Breast epithelium (tissue), 4 donors: ENCODE measurements at regions not wholly inside any gene's neighbourhood (a gene's known extent, or its start where the extent isn't known, plus 50 kb on each side); places are given as distances from the start of the nearest gene placed in this dataset.
A peak's percentile ranks its signal among the peaks of the same experiment; 100 is the strongest.

Source experiments
- DNase-seq, 2 donors: peaks; one replicate each; pipeline ENCODE4 v3.0.0-alpha.2; 2019; ENCODE audit warnings: low spot score in 2 of 2
- H3K27ac ChIP-seq, 2 donors: fragments of 200-600 bp; sonication (generic) in 1 of 2; one replicate each; pipeline ENCODE4 v1.5.1; 2016 to 2019; ENCODE audit warnings: mild to moderate bottlenecking in 1 of 2
- H3K27me3 ChIP-seq, 2 donors: fragments of 200-600 bp; sonication (generic) in 1 of 2; one replicate each; pipeline versions ENCODE4 v1.5.1 to v1.6.0; 2017 to 2019; ENCODE audit warnings: control low read depth in 1 of 2, mild to moderate bottlenecking in 1 of 2
- H3K36me3 ChIP-seq: fragments of 200-600 bp; one replicate; pipeline ENCODE4 v1.5.1; 2019
- H3K4me1 ChIP-seq, 2 donors: fragments of 200-600 bp; sonication (generic); one replicate each; pipeline ENCODE4 v1.5.1; 2016 to 2019; ENCODE audit warnings: control low read depth in 1 of 2
- H3K4me3 ChIP-seq, 3 donors: fragments of 200-600 bp; sonication (generic); 1 replicate in 2 of 3; 2 replicates in 1 of 3; pipeline ENCODE4 v1.5.1; 2016 to 2019; ENCODE audit warnings: mild to moderate bottlenecking in 3 of 3, moderate library complexity in 2 of 3
- H3K9me3 ChIP-seq, 2 donors: fragments of 200-600 bp; sonication (generic) in 1 of 2; one replicate each; pipeline ENCODE4 v1.5.1; 2016 to 2019; ENCODE audit warnings: control low read depth in 1 of 2
- POLR2A ChIP-seq: fragments of 450-650 bp; IDR thresholded peaks from one replicate; pipeline ENCODE4 v1.6.1; 2016; ENCODE audit warnings: antibody characterized with exemption, mild to moderate bottlenecking, moderate library complexity
- POLR2AphosphoS5 ChIP-seq, 3 donors: sonication (generic); formaldehyde crosslinking; IDR thresholded peaks; one replicate each; pipeline ENCODE4 v1.6.1; 2017; ENCODE audit warnings: antibody characterized with exemption in 3 of 3
- intact Hi-C: fragments of 100-400 bp; cut with DNase I; formaldehyde crosslinking; loops from one replicate; pipeline ENCODE4 v1.15.1; 2023; ENCODE audit warnings: low total_unique reads
- TF ChIP-seq, protein P1 (sequence below), 3 donors: fragments of 450-650 bp; IDR thresholded peaks; one replicate each; pipeline ENCODE4 v1.5.1; 2016 to 2017; ENCODE audit warnings: antibody characterized with exemption in 3 of 3, mild to moderate bottlenecking in 3 of 3, moderate library complexity in 3 of 3

DNA sequence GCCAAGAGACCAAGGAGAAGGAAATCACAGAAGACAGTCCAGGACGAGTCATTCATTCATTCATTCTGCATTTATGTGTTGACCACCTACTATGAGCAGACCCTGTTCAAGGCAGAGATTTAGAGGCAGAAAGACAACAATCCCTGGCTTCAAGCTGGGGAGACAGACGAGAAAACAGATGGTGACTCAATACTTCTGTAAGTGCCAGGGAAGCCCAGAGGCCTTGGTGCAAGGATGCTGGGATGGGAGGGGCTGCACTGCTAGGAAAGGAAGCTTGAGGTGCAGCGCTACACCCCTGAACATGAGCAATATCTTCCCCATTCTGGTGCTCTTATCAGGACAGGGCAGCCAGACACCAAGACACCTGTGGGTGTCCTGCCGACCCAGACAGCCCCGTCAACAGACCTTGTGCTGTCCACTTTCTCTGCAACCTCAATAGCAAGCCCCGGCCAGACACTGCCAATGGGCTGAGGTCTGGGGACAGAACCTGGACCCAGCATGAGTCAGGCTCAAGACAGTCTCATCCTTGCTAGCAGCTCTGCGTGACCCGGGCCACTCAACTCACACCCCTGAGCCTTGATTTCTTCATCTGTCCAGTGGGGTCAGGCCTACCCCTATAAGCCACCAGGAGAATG is 163.5 kb downstream of the COPRS start:
- intact Hi-C loops: no loop called here
- H3K27me3 ChIP-seq: no peaks in the 10 kb centered on the region
- H3K27ac ChIP-seq: peak overlapping the region; percentile 71 to 72
- H3K9me3 ChIP-seq: no peaks in the 10 kb centered on the region
- H3K36me3 ChIP-seq: no peaks in the 10 kb centered on the region
- no peak for DNase-seq
- peak overlapping the region in 1 of 3 donors; percentile 17 for H3K4me3 ChIP-seq
- TF ChIP-seq, protein P1, sequence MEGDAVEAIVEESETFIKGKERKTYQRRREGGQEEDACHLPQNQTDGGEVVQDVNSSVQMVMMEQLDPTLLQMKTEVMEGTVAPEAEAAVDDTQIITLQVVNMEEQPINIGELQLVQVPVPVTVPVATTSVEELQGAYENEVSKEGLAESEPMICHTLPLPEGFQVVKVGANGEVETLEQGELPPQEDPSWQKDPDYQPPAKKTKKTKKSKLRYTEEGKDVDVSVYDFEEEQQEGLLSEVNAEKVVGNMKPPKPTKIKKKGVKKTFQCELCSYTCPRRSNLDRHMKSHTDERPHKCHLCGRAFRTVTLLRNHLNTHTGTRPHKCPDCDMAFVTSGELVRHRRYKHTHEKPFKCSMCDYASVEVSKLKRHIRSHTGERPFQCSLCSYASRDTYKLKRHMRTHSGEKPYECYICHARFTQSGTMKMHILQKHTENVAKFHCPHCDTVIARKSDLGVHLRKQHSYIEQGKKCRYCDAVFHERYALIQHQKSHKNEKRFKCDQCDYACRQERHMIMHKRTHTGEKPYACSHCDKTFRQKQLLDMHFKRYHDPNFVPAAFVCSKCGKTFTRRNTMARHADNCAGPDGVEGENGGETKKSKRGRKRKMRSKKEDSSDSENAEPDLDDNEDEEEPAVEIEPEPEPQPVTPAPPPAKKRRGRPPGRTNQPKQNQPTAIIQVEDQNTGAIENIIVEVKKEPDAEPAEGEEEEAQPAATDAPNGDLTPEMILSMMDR (IDR thresholded peaks at IDR 0.05): no peak
- TF ChIP-seq POLR2A (no peak), POLR2AphosphoS5 (IDR thresholded peaks at IDR 0.05) (no peak)
- no peaks in the 10 kb centered on the region for H3K4me1 ChIP-seq

DNA sequence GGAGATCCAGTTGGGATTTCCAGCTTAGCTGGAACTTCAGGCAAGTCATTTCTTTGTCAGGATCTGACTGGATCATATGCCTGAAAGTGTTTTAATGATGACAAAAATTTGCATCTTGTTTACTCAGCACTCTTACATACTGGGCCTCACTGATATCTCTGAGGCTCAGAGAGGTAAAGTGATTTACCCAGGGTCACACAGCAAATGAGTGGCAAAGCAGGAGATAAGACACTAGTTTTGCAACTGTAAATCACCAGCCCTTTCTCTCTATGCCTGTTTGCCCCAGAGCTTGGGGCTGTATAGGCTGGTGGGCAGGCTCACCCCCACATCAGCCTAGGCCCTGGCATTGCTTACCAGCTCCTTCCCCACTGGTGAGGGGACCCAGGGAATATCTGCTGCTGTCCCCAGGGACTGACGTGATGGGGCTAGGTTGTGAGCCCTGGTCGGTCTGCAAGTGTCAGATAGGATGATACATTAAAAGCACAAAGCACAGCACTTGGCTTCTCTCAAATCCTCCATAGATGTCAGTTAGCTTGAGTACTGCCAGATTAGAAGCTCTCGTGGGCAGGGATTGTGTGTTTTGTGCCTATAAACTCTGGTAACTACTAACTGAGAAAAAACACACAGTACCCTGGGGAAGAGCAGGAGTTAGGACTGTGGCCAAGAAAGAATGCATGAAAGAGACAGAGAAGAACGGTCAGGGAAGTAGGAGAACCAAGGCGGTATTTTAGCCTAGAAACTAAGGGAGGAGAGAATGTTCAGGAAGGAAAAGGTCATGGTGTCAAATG is 165.4 kb downstream of the COPRS start:
- intact Hi-C loops: no loop called here
- no peak for TF ChIP-seq POLR2AphosphoS5 (IDR thresholded peaks at IDR 0.05)
- TF ChIP-seq POLR2A: no peak
- TF ChIP-seq, protein P1 (IDR thresholded peaks at IDR 0.05): no peak
- Histone ChIP-seq H3K36me3 (no peaks in the 10 kb centered on the region), H3K4me3 (no peak overlapping the region), H3K9me3 (no peaks in the 10 kb centered on the region), H3K4me1 (no peaks in the 10 kb centered on the region), H3K27me3 (no peaks in the 10 kb centered on the region), H3K27ac (no peak overlapping the region)
- DNase-seq: no peak

DNA sequence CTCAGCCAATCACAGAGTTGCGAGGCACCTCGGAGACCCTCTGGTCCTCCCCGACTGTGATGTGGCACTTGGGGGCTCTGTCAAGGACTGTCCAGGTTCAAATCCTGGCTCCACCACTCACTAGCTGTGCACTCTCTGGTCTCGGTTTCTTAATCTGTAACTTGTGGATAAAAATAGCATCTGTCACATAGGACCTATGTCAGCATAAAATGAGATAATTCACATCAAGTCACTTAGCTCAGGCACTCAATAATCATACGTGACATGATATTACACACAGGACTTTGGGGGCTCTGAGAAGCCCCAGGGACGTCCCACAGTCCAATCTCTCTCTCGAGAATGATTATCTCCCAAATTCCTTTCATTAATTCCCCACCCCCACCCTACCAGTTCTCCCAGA is 166.4 kb downstream of the COPRS start:
- Histone ChIP-seq H3K4me3 (no peak overlapping the region), H3K27me3 (no peaks in the 10 kb centered on the region), H3K9me3 (no peaks in the 10 kb centered on the region), H3K27ac (no peak overlapping the region), H3K36me3 (no peaks in the 10 kb centered on the region), H3K4me1 (no peaks in the 10 kb centered on the region)
- DNase-seq: no peak
- intact Hi-C loops: no loop called here
- TF ChIP-seq, protein P1 (IDR thresholded peaks at IDR 0.05): no peak
- no peak for TF ChIP-seq POLR2AphosphoS5 (IDR thresholded peaks at IDR 0.05)
- TF ChIP-seq POLR2A: no peak

DNA sequence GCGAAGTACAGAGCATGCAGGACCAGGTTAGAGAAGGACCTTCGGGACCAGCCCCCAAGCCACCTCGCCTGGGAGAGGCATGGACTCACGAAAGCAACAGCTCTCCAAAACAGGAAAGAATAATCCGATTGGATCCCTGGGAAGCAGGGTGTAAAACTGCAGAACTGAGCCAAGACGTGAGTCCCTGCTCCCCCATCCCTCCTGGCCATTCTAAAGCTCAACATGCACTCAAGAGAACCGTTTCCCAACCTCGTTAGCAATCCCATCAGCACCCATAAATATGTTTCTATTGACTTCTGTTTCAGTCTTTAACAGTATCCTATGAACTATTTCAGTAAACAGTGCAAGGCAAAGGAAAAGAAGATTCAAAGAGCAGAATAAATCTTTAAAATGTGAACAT is 167.0 kb downstream of the COPRS start:
- TF ChIP-seq POLR2AphosphoS5 (IDR thresholded peaks at IDR 0.05) (no peak), POLR2A (no peak)
- TF ChIP-seq, protein P1 (IDR thresholded peaks at IDR 0.05): no peak
- no peak overlapping the region for H3K4me3 ChIP-seq
- H3K9me3 ChIP-seq: no peaks in the 10 kb centered on the region
- no peaks in the 10 kb centered on the region for H3K27me3 ChIP-seq
- no peak for DNase-seq
- H3K36me3 ChIP-seq: no peaks in the 10 kb centered on the region
- no peak overlapping the region for H3K27ac ChIP-seq
- no peaks in the 10 kb centered on the region for H3K4me1 ChIP-seq
- intact Hi-C loops: no loop called here

DNA sequence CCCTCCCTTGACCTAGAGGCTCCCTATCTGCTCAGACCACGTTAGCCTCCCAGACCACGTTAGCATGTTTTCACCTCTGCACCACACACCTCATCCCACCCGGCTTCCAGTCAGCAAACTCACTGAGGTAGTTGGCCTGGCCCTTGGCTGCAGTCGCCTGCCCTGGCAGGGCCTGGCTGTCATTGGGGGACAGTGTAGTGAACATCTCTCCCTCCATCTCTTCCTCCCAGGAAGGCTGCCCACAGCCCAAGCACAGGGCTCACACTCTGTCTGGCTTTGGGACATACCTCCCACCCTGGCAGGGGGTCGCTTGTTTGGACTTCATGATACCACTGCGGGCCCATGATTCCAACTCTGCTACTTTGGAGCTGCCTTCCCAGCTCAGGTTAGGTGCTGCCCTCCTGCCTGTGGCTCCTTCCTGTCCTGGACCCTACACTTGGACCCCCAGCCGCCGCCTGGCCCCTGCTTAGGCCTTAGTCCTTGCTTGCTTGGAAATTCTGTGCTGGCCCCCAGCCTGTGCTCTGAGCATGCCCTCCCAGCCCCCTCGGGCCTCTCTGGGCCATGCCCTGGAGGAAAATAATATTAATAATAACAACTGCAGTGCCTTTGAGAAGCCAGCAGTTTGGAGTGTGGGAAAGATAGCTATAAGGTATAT is 167.7 kb downstream of the COPRS start:
- intact Hi-C loops: no loop called here
- Histone ChIP-seq H3K27ac (no peak overlapping the region), H3K4me1 (no peaks in the 10 kb centered on the region), H3K27me3 (no peaks in the 10 kb centered on the region), H3K36me3 (no peaks in the 10 kb centered on the region), H3K4me3 (no peak overlapping the region), H3K9me3 (no peaks in the 10 kb centered on the region)
- no peak for DNase-seq
- TF ChIP-seq POLR2A (no peak), POLR2AphosphoS5 (IDR thresholded peaks at IDR 0.05) (no peak)
- TF ChIP-seq, protein P1 (IDR thresholded peaks at IDR 0.05): no peak
